GM21576 (cell line): ENCODE measurements at regions not wholly inside any gene's neighbourhood (a gene's known extent, or its start where the extent isn't known, plus 50 kb on each side); places are given as distances from the start of the nearest gene placed in this dataset.

Experiments used
- ATAC-seq: cut with Tn5 transposase; IDR thresholded peaks from one replicate; pipeline ENCODE4 v1.9.1; 2021; ENCODE audit warnings: mild to moderate bottlenecking, moderate library complexity; ENCODE audit not compliant: unreplicated experiment

DNA sequence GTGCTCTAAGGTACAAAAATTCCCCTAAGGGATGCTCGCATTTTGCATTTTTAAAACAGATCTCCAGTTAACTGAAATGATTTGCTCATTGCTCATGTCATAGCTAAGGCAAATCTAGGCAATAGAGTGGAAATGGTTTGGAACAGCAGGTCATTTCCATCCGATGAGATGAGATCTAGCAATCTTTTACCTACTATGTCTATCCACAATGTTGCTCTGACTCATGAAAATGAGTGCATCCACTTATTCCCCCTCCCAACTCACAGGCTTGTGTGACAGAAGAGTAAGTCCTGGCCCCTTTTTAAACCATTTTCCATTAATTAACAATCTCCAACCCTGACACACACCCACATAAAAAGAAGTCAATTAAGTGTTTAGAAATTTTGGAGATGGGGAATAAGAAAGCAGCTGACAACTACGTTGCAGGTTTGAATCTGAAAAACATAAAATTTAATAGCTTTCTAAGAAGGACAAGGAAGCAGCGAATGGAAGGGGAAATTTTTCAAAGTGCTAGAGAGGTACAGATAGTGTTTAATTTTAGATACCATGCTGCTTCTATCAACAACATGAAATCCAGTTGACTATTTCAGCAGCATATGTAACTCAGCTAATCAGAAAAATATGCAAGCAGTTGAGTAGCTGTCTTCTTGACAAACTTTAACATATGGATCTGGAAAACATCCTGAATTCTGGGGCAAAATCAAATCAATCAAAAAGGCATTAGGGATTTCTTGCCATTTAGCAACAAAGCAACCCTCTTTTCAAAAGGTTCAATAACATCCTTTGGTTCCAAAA is 112.0 kb downstream of the TMCO5A start:
- ATAC-seq, result no peak

DNA sequence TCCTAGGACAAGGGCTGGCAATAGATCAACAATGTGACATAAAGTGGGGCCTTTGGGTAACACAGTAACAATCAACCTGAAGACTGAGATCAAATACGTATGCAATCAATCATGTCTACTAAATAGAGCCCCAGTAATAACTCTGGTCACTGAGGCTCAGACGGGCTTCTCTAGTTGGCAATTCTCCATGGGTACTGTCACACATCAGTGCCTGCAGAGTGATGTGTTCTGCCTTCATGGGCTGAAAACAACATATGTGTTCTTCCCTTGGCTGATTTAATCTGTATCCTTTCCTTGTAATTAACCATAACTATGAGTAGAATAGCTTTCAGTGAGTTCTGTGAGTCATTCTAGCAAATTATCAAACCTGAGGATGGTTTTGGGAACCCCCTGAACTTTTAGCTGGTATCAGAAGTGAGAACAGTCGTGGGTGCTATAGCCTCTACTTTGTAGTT is 113.6 kb downstream of the TMCO5A start:
- no peak for ATAC-seq

DNA sequence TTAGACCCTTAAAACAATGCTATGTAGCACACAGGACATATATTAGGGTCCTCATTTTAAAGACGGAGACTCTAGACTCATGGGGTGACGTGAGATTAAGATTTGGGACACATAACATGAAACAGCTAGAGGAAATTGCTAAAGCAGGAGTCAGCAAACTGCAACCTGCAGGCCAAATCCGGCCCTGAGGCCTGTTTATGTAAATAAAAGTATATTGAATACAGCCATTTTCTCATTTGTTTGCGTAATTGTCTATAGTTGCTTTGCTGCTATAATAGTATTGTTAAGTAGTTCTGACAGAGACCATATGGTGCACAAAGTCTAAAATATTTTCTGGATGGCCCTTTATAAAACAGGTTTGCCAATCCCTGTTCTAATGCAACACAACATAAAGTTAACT is 115.5 kb downstream of the TMCO5A start:
- no peak for ATAC-seq

DNA sequence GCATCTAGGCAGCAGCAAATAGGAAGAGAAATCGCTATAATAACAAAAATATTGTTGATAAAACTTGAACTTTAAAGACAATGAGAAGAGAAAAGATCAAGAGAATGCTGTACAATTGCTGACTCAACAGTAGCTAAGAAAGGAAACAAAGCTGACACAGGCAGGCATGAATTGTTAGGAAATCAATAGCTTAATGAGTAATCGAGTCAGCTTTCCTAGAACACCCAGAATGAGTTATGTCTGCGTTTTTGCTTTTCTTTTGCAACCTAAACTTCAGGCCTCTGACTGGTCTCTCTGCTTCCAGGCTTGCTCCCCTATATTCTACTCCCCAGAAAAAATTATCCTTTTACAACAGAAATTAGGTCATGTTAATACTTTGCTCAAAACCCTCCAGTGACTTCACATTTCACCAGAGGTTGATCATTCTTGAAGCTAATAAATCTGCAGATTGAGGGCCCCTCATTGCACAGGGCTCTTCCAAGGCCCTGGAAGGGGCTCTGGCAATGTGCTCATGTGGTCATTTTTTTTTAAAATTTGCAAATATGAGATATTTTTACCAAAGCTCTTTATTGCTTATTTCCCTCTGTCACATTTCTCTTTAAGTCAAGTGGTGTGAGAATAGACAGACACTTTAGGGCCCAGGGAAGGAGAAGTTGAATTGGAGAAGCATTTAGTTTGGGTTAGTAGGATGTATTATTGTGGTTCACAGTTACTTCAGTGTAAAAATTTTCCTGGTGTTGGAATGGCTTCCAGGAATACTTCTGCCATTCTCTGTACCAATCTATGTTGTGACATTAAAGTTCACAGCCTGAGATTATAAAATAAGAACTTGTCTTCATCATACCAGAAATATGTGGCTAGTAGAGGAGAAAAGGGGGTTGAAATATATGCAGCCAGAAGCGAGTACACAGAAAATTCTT is 116.3 kb downstream of the TMCO5A start:
- ATAC-seq, result no peak

DNA sequence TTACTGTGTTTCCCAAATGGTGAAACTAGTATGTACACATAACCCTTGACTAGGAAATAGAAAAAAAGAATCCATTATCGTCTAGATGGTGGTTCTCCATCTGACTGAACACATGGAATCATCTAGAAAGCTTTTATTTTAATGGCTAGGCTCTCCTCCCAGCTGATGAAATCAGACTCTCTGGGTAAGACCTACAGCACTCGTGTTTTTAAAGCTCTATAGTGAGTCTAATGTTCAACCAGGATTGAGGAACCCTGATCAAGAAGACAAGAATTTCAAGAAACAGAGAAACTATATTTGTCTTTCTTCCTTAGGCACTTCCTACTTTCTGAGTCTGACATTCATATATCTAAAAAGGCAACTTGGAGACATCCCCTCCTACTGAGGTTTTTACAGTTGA is 118.8 kb downstream of the TMCO5A start:
- no peak for ATAC-seq

DNA sequence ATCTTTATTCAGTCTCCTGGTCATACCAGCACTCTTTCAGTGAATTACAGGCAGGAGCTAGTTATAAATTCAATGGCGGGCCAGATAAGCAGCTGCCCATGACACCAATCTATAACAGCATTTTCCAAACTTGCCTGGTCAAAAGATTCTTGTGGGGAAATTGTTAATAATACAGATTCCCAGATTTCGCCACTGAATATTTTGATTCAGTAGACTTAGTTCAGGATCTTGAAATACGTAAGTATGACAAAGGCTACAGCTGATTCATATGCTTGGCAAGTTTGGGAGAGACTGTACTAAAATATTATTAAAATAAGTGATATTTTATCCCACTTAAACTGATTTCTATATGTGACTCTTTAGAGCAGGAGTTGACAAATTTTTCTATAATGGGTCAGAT is 119.3 kb downstream of the TMCO5A start:
- no peak for ATAC-seq

DNA sequence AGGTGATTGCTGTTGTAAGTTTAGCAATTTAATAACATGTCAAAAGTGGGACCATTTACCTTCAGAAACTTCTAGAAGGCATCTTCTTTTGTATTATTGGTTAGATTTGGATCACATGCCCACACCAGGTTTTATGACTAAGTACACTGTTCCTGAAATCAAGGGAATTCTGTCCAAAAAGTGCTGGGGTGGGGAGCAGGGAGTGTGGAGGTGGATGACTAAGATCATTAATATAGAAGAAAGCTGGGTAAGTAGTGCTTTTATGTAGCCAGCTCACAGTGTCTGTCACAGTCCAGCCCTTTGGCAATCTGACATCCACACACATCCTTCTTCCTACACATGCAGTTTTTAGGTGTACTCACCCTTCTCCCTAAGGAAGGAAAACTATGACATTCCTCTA is 120.0 kb downstream of the TMCO5A start:
- ATAC-seq, result no peak

DNA sequence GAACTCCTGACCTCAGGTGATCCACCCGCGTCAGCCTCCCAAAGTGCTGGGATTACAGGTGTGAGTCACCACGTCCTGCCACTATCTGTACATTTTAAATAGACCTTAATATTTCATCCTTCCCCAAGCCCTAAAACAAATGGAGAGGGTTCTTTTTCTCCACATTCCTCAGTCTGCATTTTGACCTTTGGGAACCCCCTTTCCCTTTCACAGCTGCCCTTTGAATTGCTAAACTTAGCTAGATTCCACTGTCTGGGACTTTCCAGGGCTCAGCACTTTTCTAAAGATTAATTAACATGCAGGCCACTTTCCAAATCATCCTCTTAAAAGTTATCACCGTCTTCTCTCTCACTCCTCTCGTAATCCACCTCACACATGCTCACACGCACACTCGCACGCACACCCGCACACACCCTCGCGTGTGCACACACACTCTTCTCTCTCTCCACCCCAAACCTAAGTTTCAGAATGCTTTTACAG is 124.2 kb downstream of the TMCO5A start:
- no peak for ATAC-seq

DNA sequence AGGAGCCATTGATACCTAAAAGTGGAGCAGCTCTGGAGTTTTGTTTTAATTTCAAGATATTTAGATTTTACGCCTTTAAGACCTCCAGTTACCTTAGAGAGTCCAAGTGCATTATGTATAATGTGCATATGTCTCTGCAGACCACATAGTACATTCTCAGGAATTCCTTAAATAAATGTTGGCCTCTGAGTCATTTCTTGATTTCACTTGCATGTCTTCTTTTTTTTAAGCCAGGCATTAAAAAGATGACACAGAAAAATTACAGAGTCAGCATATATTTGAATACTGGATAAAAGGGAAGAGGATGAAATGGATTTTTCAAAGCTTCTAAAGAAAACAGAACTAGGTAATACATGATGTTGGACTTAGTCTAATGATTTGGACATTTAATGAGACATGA is 125.2 kb downstream of the TMCO5A start:
- no peak for ATAC-seq

DNA sequence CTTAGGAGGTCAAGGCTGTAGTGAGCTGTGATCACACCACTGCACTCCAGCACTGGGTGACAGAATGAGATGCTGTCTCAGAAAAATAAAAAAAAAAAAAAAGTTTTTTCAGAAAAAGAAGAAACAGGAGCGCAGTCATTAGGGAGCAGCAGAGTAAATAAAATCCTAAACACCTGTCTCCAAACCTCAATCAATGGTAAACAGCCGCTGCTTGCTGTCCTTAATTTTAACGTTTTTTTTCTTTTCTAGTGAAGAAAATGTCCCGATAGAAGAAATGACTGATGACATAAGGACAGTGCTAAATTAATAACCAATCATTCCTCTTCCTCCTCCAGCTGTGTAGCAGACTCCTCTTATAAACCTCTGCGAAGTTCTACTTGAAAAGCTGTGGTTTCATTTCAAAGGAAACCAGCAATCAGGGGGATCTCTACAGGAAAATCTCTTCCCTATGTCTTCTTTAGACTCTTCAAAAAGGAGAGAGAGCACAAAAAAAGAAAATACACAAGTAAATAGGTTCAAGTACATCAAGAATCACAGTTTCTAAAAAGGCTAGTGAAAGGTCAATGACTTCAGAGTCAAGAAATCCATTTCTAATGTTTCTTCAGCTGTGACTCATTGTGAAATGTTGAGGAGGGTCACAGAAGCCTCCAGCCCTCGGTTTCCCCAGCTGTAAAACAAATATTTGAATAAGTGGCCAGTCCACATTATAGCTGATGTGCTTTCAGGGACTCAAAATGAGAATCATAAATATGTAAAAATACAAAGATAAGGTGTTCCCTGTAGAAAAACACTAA is 127.6 kb downstream of the TMCO5A start:
- ATAC-seq, result no peak

DNA sequence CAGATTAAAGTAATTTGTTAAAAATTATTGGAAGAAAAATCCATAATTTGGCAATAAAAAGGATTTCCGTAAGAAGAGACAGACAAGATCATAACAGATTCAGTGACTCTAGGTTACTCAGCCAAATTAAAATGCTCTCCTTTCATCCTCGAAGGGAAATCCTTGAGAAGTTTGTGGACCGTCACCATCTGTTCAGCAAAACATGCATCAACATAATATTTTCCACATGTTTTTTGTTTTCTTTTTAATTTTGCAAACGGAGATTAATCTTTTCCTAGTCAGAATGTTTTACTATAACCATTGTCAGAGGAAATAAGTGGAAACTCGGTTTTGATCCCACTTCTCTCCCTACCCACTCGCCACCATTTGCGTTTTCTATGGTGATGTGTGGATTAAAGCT is 128.3 kb downstream of the TMCO5A start:
- ATAC-seq, result no peak

DNA sequence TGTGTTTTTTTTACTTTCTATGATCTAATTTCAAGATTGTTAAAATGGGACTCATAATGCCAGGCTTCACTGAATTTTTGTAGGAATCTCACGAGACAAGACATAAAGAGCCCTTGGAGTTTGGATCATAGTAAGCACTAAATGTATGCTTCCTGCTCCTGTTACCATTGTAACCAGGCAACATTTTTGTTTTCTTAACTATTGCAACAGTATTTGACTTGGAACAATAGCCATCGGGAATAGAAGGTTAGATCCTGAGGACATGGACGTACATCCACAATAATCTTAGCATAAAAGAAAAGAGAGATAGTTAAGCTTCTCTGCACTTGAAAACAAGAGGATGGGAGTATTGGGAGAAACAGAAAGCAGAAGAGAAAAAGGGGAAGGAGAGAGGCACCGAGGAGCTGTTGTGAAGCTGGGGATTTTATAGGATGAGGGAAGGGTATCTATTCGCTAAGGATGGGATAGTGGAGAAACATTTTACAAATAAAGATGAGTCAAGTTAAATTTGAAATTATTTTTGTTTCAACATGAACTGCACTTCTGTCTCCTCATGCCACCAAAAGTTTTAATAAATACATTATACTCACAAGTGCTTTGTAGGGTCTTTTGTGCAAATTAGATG is 131.4 kb downstream of the TMCO5A start:
- ATAC-seq, result no peak

DNA sequence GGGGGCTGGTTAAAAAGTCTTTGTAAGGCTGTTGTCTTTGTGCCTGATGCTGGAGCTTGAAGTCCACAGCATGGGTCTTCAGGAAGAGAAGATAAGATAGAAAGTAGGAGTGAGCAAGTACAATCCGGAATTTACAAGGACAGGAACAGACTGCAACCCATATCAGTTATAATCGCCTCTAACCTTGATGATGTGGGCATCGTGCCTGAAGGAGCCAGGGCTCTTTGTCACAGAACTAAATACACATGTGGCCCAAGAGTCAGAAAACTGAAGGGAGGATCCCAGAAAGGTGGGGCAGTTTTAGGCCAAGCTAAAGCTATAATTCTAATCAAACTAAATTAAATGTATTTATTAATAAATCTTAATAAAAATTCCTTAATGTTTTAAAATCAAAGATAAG is 132.2 kb downstream of the TMCO5A start:
- ATAC-seq, result no peak

DNA sequence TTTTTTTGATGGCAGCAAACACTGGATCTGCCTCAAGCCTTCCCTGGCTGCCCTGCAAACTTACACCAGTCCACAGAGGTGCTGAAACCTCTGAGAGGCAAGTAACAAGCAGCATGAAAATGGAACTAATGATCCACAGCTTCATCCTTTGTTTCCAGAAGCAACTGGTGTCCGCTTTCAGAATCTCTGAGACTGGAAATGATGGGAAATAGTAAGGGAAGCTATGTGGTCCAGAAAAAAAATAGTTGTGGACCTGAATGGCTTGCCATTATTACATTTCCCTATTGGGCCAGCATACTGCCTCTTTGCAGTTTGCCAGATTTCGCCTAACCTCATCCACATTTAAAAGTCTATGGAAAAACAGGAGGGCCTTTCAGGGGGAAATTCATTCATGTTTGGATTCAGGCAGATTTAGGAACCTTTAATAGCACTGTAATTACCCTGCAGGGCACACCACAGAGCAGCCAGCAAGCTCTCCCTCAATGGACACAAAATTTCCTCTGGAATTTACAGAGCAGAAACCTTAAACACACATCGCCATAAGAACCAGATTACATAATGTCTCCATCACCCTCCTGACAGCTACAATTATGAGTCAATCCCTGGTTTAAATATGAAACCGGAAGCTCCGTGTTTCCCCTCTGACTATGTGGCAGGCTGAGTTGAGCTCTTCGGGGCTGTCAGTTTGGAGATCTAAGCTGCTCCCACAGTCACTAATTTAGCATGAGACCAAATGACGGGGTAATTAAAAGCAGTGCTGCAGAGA is 134.4 kb downstream of the TMCO5A start:
- peak; percentile 78 for ATAC-seq

DNA sequence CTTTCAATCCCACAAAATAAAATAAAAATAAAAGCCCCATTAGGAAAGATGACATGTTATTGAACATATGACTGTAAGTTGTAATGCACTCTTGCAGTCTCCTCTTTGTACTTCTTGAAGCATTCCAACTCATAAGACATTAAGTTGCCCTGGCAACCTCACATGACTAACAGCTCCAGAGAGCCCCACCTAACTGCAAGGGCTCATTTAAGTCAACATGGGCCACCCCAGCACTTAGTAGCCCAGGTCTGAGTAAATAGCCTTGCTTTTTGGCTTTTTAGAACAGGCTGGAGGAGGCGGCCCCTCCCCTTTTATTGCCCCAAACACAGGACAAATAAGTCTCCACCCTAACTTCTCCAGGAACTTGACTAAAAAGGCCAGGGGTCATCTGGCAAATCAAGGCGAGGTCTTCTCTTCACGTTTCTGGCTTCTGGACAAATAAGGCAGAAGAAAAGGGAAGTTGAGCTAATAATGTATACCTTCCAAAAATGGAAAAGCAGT is 135.1 kb downstream of the TMCO5A start:
- ATAC-seq, result no peak

DNA sequence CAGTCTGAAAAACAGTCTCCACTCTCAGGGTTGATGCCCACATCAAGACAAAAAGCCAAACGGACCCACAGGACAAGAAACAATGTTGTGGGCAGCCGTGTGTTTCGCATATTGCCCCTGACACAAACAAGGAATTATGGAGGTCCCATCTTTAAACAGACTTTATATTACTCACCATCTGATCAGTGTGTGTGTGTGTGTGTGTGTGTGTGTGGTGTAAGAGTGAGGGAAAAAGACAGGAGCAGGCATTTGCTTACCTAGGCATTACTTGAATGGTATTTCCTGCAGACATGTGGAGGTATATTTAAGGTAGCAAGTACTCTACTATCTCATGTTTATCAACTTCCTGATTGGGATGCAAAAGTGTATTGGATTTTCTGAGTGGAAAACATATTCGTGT is 136.3 kb downstream of the TMCO5A start:
- ATAC-seq, result no peak

DNA sequence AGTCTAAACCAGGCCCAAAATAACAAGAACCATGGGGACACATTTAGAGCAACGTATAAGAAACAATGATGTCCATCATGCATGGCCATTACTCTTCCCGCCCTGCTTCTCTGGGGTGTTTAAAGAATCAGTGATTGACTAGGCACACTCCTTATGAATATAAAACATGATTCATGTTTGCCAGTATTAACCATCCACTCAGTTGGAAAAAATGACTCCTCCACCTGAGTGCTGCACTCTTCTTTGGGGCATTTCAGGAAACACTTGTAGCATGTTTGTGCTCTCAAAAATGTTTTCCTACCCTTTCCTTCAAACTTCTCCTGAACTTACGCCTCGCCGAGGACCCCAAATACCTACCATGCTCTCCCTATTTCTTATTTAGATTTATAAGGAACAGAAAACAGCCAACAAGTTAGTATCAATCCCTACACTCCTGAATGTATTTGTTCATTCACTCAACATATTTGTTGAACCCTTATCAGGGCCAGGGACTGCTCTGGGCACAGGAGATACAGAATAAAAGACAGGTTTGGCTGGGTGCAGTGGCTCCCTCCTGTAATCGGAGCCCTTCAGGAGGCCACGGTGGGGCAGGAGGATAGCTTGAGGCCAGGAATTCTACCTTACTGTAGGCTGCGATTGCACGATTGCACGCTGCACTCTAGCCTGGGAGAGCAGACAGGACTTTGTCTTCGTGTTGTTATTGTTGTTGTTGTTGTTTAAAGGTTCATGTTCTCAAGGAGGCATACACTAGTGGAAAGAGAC is 137.0 kb downstream of the TMCO5A start:
- ATAC-seq, result no peak

DNA sequence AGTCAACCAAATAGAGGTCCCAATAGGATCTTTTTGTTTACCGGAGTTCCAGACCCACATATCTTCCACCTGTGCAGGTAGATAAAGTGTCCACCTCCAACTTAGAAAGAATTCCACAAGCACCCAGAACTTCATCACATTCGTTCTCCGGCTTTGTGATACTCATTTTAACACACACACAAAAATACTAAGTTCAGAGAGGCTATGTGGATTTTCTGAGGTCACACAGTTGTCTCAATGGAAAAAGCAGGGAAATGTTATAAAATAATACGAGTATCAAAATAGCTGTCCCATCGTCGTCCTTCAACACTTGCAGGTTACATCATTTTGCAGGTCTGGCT is 137.5 kb downstream of the TMCO5A start:
- ATAC-seq, result no peak
